ENCODE measurements at regions not wholly inside any gene's neighbourhood (a gene's known extent, or its start where the extent isn't known, plus 50 kb on each side); places are given as distances from the start of the nearest gene placed in this dataset.

GRCh38 chr5:8508231-8508630 lies 639.3 kb downstream of the MTRR start:
- Histone ChIP-seq H3K27me3 (no peaks in the 10 kb centered on the region), H4K20me1 (ENCODE audit: low read depth) (no peaks in the 10 kb centered on the region), H3K36me3 (no peaks in the 10 kb centered on the region), H3K4me2 (peak overlapping the region; percentile 13), H3K79me2 (ENCODE audit: low read depth) (no peaks in the 10 kb centered on the region), H3F3A (ENCODE audit: low read depth) (no peaks in the 10 kb centered on the region), H3K4me3 (no peak overlapping the region), H3K9me3 (ENCODE audit: low read depth) (no peaks in the 10 kb centered on the region), H2AFZ (replicated peaks) (no peak overlapping the region), H3K9ac (no peak overlapping the region), H3K27ac (no peak overlapping the region), H3K4me1 (peaks cover 6% of the 10 kb centered on the region)
- Mint-ChIP-seq H3K4me3 (no peak overlapping the region), H3K9me3 (no peaks in the 10 kb centered on the region), H3K27me3 (ENCODE audit: insufficient read depth, low read depth) (peaks cover 2% of the 10 kb centered on the region), H3K36me3 (no peaks in the 10 kb centered on the region), H3K27ac (no peak overlapping the region), H3K4me1 (peaks cover 4% of the 10 kb centered on the region)
- no peak for DNase-seq (ENCODE audit: low spot score)
- TF ChIP-seq CTCF (IDR thresholded peaks at IDR 0.05) (no peak), EZH2 (IDR thresholded peaks at IDR 0.05) (no peak), EZH2phosphoT487 (IDR thresholded peaks at IDR 0.05) (no peak)

GRCh38 chr5:8516356-8516755 lies 647.4 kb downstream of the MTRR start:
- H3K4me1 Mint-ChIP-seq: peaks cover 7% of the 10 kb centered on the region
- no peak for TF ChIP-seq CTCF (IDR thresholded peaks at IDR 0.05)
- TF ChIP-seq EZH2 (IDR thresholded peaks at IDR 0.05): no peak
- TF ChIP-seq EZH2phosphoT487 (IDR thresholded peaks at IDR 0.05): no peak
- no peaks in the 10 kb centered on the region for H3K9me3 ChIP-seq (ENCODE audit: low read depth)
- H3K4me1 ChIP-seq: peaks cover 15% of the 10 kb centered on the region
- H3K27me3 ChIP-seq: no peaks in the 10 kb centered on the region
- H3K9ac ChIP-seq: no peak overlapping the region
- no peaks in the 10 kb centered on the region for H3K79me2 ChIP-seq (ENCODE audit: low read depth)
- no peak overlapping the region for H3K4me3 Mint-ChIP-seq
- H4K20me1 ChIP-seq (ENCODE audit: low read depth): no peaks in the 10 kb centered on the region
- no peak overlapping the region for H3K4me3 ChIP-seq
- no peaks in the 10 kb centered on the region for H3K36me3 Mint-ChIP-seq
- H3K27ac Mint-ChIP-seq: no peak overlapping the region
- no peak overlapping the region for H3K27ac ChIP-seq
- no peaks in the 10 kb centered on the region for H3F3A ChIP-seq (ENCODE audit: low read depth)
- H2AFZ ChIP-seq (replicated peaks): no peak overlapping the region
- no peak for DNase-seq (ENCODE audit: low spot score)
- H3K36me3 ChIP-seq: no peaks in the 10 kb centered on the region
- no peaks in the 10 kb centered on the region for H3K27me3 Mint-ChIP-seq (ENCODE audit: insufficient read depth, low read depth)
- no peak overlapping the region for H3K4me2 ChIP-seq
- peaks cover 3% of the 10 kb centered on the region for H3K9me3 Mint-ChIP-seq

- Histone ChIP-seq H3K79me2 (ENCODE audit: low read depth) (no peaks in the 10 kb centered on the region), H3K27ac (no peak overlapping the region), H3K27me3 (no peaks in the 10 kb centered on the region), H3K9ac (no peak overlapping the region), H3K36me3 (no peaks in the 10 kb centered on the region), H3K9me3 (ENCODE audit: low read depth) (no peaks in the 10 kb centered on the region), H3F3A (ENCODE audit: low read depth) (no peaks in the 10 kb centered on the region), H3K4me3 (no peak overlapping the region), H3K4me1 (peaks cover 21% of the 10 kb centered on the region), H3K4me2 (no peak overlapping the region), H4K20me1 (ENCODE audit: low read depth) (no peaks in the 10 kb centered on the region), H2AFZ (replicated peaks) (no peak overlapping the region)
- peaks cover 3% of the 10 kb centered on the region for H3K9me3 Mint-ChIP-seq
- no peaks in the 10 kb centered on the region for H3K27me3 Mint-ChIP-seq (ENCODE audit: insufficient read depth, low read depth)
- H3K4me3 Mint-ChIP-seq: no peak overlapping the region
- H3K36me3 Mint-ChIP-seq: no peaks in the 10 kb centered on the region
- DNase-seq (ENCODE audit: low spot score): no peak
- H3K4me1 Mint-ChIP-seq: peaks cover 12% of the 10 kb centered on the region
- TF ChIP-seq EZH2phosphoT487 (IDR thresholded peaks at IDR 0.05) (no peak), CTCF (IDR thresholded peaks at IDR 0.05) (no peak), EZH2 (IDR thresholded peaks at IDR 0.05) (no peak)
- no peak overlapping the region for H3K27ac Mint-ChIP-seq
Observed at GRCh38 chr5:8517456-8517855, 648.5 kb downstream of the MTRR start.
